ENCODE measurements at regions not wholly inside any gene's neighbourhood (a gene's known extent, or its start where the extent isn't known, plus 50 kb on each side); places are given as distances from the start of the nearest gene placed in this dataset.

DNA sequence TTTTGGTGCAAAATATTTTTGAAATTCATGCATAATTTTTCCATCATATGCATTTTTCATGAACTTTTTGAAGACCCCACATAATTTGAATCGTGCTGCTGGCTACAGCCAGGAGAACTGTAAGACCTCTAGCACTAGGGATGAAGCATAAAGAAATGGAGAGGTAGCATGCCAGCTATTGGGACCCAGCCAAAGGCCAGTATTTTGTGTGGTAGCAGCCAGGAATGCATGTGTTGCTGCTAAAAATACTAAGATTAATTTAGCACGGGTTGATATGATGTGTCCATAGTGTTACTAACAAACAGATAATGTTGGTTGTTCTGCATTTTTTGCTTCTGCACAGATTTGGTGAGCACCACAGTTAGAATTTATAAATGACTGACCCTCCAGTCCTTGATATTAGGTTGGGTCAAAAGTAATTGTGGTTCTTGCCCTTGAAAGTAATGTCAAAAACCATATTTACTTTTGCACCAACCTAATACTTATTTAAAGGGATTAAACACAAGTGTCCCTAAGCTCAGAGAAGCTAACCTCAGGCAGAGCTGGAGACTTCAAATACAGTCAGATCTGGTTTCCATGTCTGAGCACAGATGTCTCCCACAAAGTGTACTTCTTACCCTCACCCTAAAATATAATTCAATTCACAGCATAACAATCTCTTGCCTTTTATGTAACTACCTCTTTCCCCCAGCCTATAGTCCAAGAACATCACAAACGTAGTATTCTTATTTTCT is 54.1 kb upstream of the NPSR1 start:
- Histone ChIP-seq H3K36me3 (ENCODE audit: control insufficient read depth, insufficient read depth, low read length) (no peaks in the 10 kb centered on the region), H2AFZ (ENCODE audit: low read depth, low read length) (no peak overlapping the region), H3K79me2 (ENCODE audit: control insufficient read depth, insufficient read depth, low read length) (no peaks in the 10 kb centered on the region), H3K9ac (ENCODE audit: insufficient read depth in 1 of 2, low read depth in 2 of 2, low read length in 2 of 2) (no peak overlapping the region), H3K4me3 (no peak overlapping the region), H3K9me3 (replicated peaks; ENCODE audit: control insufficient read depth, insufficient read depth, low read depth, low read length) (peaks cover 2% of the 10 kb centered on the region; the same call in 1 of the 2 replicates), H3K9me1 (ENCODE audit: control insufficient read depth, insufficient read depth, low read length) (no peaks in the 10 kb centered on the region), H3K27ac (ENCODE audit: extremely low read depth, low read depth, low read length) (no peak overlapping the region), H3K4me1 (replicated peaks in 1 of 2; ENCODE audit: control insufficient read depth in 2 of 2, insufficient read depth in 2 of 2, low read length in 2 of 2) (no peaks in the 10 kb centered on the region), H4K20me1 (replicated peaks; ENCODE audit: control insufficient read depth, insufficient read depth, low read length) (no peaks in the 10 kb centered on the region), H3K4me2 (ENCODE audit: insufficient read depth, low read length) (no peak overlapping the region), H3K27me3 (ENCODE audit: control insufficient read depth in 2 of 2, insufficient read depth in 2 of 2, low read length in 2 of 2) (no peaks in the 10 kb centered on the region)
- no peak for TF ChIP-seq ZNF133 (CRISPR knock-in tag; IDR thresholded peaks at IDR 0.05)
- TF ChIP-seq CBFB (CRISPR knock-in tag; IDR thresholded peaks at IDR 0.05): no peak
- TF ChIP-seq, protein P1, sequence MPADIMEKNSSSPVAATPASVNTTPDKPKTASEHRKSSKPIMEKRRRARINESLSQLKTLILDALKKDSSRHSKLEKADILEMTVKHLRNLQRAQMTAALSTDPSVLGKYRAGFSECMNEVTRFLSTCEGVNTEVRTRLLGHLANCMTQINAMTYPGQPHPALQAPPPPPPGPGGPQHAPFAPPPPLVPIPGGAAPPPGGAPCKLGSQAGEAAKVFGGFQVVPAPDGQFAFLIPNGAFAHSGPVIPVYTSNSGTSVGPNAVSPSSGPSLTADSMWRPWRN (IDR thresholded peaks at IDR 0.05; ENCODE audit: low read depth): no peak
- TF ChIP-seq MBD2 (IDR thresholded peaks at IDR 0.05; ENCODE audit: borderline replicate concordance, low read depth): no peak
- TF ChIP-seq YBX1 (IDR thresholded peaks at IDR 0.05): no peak
- no peak for TF ChIP-seq DIDO1 (tag; IDR thresholded peaks at IDR 0.05; ENCODE audit: low read depth)
- TF ChIP-seq ZNF124 (CRISPR knock-in tag; IDR thresholded peaks at IDR 0.05): no peak
- TF ChIP-seq ARID1B (IDR thresholded peaks at IDR 0.05): no peak
- no peak for TF ChIP-seq ZNF41 (CRISPR knock-in tag; conservative IDR thresholded peaks at IDR 0.05)
- no peak for TF ChIP-seq PHB (CRISPR knock-in tag; IDR thresholded peaks at IDR 0.05)
- TF ChIP-seq DNMT1 (IDR thresholded peaks at IDR 0.05): no peak
- TF ChIP-seq CLOCK (CRISPR knock-in tag; IDR thresholded peaks at IDR 0.05; ENCODE audit: borderline replicate concordance): no peak
- TF ChIP-seq, protein P2, sequence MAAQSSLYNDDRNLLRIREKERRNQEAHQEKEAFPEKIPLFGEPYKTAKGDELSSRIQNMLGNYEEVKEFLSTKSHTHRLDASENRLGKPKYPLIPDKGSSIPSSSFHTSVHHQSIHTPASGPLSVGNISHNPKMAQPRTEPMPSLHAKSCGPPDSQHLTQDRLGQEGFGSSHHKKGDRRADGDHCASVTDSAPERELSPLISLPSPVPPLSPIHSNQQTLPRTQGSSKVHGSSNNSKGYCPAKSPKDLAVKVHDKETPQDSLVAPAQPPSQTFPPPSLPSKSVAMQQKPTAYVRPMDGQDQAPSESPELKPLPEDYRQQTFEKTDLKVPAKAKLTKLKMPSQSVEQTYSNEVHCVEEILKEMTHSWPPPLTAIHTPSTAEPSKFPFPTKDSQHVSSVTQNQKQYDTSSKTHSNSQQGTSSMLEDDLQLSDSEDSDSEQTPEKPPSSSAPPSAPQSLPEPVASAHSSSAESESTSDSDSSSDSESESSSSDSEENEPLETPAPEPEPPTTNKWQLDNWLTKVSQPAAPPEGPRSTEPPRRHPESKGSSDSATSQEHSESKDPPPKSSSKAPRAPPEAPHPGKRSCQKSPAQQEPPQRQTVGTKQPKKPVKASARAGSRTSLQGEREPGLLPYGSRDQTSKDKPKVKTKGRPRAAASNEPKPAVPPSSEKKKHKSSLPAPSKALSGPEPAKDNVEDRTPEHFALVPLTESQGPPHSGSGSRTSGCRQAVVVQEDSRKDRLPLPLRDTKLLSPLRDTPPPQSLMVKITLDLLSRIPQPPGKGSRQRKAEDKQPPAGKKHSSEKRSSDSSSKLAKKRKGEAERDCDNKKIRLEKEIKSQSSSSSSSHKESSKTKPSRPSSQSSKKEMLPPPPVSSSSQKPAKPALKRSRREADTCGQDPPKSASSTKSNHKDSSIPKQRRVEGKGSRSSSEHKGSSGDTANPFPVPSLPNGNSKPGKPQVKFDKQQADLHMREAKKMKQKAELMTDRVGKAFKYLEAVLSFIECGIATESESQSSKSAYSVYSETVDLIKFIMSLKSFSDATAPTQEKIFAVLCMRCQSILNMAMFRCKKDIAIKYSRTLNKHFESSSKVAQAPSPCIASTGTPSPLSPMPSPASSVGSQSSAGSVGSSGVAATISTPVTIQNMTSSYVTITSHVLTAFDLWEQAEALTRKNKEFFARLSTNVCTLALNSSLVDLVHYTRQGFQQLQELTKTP (IDR thresholded peaks at IDR 0.05; ENCODE audit: low read depth in 1 of 2, partially characterized antibody in 2 of 2): no peak
- no peak for TF ChIP-seq ZNF589 (CRISPR knock-in tag; IDR thresholded peaks at IDR 0.05; ENCODE audit: low read depth)
- TF ChIP-seq KHSRP (IDR thresholded peaks at IDR 0.05): no peak
- TF ChIP-seq KAT7 (CRISPR knock-in tag; IDR thresholded peaks at IDR 0.05; ENCODE audit: borderline replicate concordance): no peak
- ChIA-PET POLR2A (no interaction called here), CTCF (ENCODE audit: low intra/inter-chr PET ratio) (no interaction called here)
- ATAC-seq (no peak), FAIRE-seq (no peak), DNase-seq (ENCODE audit: extremely low read depth in 1 of 4, low spot score in 3 of 4) (no peak)
- 0% methylated on average over 3 of the region's 3 CpGs for WGBS (ENCODE audit: insufficient coverage, low coverage, missing lambda C conversion rate)
- no TSS peak for BruUV-seq (replicated peaks)
- in situ Hi-C loops (cut with MboI): no loop called here
- intact Hi-C loops (cut with micrococcal nuclease): no loop called here
